NCI-H2227 treated with DMSO at 0.1 percent for 48 hours (cell line): ENCODE measurements at regions not wholly inside any gene's neighbourhood (a gene's known extent, or its start where the extent isn't known, plus 50 kb on each side); places are given as distances from the start of the nearest gene placed in this dataset.

Experiments used
- DNase-seq: peaks from one replicate; lab custom pipeline; 2025; lab: John Stamatoyannopoulos, UW

DNA sequence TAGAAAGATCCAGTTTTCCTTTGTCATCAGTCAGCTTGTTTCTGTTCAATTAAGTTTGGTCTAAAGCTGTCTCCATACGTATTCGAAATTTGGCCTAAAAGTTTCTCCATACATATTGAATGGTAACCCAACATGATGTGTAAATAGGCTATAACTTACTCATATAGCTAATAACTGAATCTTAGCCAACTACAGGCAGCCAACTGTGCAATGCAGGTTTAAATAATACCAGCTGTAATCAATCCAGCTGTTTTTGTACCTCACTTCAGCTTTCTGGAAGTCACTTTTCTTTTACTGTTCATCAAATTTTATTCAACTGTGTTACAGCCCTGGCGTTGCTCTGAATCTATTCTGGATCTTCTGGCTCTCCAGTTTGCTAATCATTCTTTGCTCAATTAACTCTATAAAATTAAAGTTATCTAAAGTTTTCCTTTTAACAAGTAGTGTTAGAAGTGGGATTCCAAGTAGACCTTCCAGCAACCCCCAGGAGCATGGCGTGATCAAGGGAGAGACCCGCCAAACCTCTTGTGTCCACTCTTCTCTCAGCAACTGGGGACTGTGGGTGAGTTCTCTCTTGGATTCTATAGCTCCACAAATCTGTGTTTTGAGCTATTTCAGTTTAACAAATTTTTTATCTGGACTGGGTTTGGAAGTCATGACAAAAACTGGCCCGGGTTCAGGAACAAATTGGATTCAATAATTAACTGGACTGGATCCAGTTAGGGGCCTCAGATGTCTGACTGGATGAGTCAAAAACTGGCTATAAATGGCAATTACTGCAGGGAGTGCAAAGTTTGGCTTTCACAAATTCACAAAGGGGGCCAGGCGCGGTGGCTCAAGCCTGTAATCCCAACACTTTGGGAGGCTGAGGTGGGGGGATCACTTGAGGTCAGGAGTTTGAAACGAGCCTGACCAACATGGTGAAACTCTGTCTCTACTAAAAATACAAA is 329.7 kb upstream of the ST6GAL2 start:
- no peak for DNase-seq

DNA sequence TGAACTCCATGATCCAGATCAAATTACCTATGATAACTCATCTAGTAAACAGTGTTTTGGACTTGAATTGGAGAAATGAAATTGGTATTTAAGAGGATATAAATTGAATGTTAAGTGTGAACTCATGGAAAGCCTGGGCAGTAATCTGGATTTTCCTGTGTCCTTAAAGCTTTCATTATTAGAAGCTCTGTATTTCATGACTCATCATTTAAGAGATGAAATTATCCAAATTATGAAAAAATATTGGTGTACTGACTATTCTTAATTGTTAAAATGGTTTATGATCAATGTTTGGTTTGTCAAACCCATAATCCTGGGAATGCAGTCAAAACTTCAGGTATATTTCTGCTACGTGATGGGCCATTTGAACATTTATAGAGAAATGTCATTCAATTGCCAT is 332.2 kb upstream of the ST6GAL2 start:
- DNase-seq = no peak

DNA sequence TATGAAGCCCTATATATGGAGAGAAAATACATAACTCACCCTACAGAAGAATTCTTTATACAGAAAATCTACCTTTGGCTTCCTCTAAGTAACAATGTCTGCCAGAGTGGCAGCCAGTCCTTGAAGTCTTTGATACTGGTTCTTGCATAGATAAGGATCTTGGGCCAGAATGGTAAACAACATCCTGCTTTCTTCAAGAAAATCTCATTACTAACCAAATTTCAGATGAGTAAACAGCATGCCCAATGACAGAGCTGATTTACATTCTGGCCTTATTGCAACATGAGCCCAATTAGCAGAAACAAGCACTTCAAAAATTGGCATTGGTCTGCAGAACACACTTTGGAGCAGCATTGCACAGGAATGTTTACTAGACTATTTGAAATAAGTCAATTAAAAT is 336.5 kb upstream of the ST6GAL2 start:
- DNase-seq = no peak

DNA sequence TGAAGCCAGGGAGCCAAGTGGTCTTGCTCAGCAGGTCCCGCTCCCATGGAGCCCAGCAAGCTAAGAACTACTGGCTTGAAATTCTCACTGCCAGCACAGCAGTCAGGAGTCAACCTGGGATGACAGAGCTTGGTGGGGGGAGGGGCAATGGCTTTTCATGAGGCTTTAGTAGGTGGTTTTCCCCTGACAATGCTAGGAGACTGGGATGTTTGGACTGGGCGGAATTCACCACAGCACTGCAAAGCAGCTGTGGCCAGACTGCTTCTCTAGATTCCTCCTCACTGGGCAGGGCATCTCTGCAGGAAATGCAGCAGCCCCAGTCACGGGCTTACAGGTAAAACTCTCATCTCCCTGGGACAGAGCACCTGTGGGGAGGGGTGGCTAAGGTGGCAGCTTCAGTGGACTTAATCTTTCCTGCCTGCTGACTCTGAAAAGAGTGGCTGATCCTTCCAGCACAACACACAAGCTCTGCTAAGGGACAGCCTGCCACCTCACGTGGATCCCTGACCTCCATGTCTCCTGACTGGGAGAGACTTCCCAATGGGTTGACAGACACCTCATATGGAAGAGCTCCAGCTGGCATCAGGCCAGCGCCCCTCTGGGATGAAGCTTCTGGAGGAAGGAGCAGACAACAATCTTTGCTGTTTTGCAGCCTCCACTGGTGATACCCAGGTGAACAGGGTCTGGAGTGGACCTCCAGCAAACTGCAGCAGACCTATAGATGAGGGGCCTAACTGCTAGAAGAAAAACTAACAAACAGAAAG is 349.7 kb upstream of the ST6GAL2 start:
- DNase-seq = no peak

DNA sequence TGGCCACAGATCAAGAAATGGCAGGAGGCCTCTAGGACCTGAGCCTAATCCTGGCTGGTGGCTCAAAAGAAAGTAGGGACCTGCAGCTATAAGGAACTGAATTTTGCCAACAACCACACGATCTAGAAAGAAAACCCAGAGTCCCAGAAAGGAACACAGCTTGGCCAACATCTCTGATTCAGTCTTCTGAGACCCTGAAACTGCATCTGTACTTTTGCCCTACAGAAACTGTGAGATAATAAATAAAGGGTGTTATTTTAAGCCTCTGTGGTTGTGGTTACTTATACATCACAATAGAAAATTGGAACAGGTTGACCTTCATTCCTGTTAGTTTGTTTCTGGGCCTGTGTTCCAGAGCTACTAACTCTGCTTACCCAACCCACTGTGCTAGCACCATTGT is 356.8 kb upstream of the ST6GAL2 start:
- DNase-seq = no peak

DNA sequence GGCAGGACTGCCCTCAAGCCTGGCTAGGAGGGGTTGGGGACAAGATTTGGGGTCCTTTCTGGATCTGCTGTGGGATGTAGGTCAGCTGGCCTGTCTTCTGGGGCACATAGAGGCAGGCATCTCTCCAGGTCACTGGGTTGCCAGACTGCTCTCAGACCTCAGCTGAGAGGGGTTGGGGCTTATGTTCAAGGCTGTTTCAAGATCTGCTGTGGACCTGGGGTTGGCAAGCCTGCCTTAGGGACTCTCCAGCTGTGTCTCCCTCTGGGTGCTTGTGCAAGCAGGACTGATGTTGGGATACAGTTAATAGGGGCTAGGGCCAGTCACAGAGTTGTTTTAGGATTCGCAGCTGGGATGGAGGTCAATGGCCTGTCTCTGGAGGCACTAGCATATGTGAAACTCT is 363.0 kb upstream of the ST6GAL2 start:
- DNase-seq = no peak

DNA sequence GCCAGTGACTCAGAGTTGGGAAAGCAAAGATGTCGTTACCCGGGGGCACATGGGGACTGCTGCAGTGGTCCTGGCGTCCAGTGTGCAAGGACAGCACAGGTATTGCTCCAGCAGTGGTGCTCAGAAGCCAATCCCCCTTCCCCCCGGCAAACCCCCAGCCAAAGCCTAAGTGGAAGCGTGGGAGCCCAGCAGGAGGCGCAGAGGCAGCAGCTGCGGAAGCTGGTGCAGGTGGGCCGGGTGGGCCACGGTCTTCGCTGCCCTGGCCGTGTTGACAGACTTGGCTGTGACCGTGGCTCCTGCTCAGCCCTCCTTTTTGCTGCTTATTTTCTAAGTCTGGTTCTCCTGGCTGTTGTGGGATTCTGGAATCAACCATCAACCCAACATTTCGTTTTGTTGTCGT is 369.8 kb upstream of the ST6GAL2 start:
- no peak for DNase-seq

DNA sequence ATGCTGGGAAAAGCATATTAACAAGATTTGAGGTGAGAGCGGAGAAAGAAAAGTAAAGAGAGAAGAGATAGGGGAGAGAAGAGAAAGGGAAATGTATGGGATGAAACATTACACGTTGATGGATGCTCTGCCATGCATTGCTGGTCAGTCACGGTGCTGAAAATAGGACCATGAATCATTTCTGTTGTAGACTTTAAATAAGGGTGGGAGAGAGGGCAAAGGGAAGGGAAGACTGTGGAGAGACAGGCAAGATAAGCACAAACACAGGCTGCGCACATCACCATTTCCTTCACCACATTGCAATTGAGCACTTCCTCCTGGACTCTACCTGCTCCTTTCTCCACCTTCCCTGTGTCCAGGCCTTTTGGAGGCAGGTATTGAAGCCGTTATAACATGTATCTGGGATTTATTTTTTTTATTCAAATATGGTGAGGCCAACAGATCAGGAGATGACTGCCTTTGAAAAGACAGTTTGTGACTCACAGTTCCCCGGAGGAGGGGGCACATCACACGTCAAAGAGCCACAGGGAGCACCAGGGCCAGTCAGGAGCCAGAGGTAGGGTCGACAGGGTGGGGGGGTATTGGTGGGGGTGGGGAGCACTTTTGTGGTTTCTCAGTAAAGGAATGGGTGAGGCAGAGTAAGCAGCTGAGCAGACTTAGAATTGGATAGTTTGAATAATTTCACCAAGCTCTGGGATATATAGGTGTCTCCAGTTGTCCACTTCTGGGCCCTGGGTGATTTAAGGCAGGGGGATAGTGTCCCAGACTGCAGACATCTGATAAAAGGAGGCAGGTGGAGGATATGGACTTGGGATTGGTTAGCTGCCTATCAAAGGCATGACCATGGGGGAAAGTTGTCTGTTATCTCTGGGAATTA is 372.8 kb upstream of the ST6GAL2 start:
- DNase-seq = no peak

DNA sequence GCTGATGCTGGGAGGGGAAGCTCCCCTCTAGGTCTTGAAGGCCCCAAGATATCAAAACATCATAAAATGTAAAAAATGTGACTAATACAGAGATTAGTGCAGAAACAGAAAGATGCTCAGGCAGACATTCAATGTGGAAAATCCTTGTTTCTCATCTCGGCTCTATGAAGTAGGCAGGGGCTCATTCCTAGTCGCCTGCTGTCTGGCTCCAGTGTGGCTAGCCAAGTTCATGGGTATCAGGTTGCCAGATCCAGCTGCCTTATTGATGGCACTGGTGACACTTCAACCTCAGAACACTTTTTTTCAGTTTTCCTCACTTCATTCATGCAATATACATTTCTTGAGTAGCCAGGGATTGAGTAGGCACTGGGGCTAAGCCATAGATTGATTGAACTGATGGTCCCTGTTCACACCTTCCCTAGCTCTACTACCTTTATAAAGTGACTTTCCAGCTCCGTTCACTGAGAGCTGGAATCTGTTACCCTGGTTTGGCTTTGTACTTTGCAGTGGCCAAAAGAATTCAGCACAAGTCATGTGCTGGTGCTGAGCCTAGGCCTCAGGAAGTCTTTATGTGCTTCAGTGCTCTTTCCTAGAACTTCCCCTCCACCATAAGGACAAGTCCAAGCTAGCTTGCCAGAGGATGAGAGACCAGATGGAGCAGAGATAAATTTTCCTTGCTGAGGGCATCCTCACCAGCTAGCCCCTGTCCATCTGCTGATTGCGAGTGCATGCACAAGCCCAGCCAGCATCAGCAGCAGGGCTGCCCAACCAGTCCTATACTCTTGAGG is 373.6 kb upstream of the ST6GAL2 start:
- DNase-seq = no peak

DNA sequence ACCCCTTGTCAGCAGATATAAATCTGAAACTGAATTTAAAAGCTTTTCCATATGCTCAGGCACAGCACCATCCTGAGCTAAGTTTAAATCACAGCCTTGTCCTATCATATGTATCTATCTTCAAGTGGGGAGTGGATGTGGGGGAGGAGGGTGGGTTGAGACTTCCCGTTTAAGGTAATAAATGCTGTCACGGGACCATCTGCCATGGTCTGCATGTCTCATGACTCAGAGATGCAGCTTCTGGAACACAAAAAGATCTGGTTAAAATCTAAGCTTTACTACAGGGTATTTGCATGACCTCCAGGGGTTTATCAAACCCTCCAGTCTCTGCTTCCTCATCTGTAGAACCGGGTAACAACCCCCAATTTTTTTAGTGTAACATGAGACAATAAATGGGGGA is 377.7 kb upstream of the ST6GAL2 start:
- DNase-seq = no peak

DNA sequence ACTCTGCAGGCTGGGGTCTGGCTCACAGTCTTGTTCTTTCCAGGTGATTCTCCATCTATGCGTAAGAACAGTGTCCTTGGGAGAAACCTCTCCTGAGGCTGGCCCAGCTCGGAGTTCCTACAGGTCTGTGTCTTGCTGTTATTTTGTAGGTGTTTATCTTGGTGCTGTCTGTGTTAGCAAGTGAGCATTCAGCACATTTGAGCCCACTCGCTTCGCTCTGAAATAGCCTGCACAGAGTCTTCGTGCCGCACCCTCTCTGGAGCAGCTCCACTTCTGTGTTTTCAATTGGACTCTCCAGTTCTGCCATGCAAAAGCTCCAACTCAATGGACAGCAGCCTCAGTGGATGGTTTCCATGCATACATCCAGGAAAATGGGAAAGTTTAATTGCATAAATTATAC is 378.2 kb upstream of the ST6GAL2 start:
- DNase-seq = no peak

DNA sequence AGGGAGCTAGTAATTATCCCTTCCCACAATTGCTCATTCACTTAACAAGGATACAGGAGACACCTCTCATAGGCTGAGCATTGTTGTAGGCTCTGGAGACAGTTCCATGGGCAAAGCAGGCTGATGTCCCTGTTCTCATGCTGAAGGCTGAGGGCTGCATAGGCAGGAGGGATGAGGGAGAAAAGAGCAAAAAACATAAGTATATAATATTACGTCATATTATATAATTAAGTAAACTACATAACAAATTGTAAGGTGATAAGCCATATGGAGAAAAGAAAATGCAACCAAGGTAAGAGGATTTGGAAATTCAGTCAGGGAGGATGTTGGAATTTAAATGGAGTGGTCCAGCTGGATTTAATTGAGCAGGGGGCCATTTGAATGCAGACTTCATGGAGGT is 380.6 kb upstream of the ST6GAL2 start:
- no peak for DNase-seq

DNA sequence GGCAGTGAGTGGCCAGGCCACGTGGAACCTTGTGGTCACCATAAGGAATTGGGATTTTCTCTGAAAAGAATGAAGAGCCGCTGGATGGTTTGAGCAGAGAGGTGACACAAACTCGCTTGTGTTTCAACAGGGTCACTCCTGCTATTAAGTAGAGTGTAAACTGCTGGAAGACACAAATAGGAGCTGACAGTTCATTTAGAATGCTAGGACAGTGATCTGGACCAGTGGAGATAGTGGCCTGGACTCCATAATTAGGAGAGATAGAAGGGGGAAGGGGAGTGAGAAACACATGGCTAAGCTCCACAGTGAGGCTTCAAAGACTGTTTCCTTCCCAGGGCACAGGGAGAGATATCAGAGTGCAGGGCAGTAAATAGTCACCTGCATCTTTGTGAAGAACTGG is 381.1 kb upstream of the ST6GAL2 start:
- no peak for DNase-seq

DNA sequence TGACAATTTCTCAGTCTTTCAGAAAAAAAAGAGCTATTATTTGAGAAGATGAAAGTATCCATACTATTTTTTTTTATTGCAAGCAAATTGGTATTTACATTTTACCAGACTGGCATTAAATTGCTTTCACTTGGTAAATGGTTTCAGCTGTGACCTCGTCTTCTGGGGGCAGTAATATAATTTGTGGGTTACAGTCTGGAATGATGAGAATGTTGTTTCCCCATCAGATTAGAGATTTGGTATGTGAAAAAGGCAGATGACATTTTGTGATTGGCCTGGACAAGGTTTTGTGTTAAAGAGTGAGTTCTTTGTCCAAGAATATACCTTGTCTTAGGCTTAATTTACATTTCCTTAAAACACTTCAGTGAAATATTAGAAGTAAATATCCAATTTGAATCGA is 390.1 kb upstream of the ST6GAL2 start:
- no peak for DNase-seq

DNA sequence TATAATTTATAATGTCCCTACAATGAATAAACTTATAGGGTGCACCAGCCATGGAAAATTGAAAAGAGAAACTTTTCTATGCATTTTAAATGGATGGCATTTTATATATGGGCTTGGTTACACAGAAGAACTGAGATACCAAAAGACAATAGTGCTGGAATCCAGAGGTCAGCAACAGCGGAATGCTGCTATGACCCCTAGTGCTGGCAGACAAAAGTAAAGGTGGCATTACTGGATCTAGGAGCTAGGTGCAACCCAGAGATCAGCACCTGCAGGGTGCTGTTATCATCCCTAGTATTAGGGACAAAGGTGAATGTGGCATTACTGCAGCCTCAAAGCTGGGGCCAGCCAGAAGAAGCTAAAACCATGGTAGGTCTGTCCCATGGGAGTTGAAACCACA is 392.7 kb upstream of the ST6GAL2 start:
- DNase-seq = no peak

DNA sequence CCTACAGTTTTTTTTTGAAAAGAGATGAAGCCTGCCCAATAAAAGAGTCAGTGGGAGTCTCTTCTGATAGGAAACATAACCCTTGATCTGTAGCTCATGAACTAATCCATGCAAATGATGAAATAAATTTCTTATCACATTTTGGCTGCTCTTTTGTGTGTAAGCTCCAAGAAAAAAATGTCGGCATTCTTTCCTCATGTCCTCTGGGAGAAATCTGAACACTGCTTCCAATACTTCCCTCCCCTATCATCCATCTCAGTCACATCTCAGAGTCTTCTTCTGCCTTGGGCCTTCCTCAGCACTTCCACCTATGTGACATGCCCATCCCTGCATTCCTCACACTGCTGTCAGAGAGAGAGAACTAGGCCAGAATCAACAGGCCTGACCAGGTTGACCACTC is 395.7 kb upstream of the ST6GAL2 start:
- no peak for DNase-seq

DNA sequence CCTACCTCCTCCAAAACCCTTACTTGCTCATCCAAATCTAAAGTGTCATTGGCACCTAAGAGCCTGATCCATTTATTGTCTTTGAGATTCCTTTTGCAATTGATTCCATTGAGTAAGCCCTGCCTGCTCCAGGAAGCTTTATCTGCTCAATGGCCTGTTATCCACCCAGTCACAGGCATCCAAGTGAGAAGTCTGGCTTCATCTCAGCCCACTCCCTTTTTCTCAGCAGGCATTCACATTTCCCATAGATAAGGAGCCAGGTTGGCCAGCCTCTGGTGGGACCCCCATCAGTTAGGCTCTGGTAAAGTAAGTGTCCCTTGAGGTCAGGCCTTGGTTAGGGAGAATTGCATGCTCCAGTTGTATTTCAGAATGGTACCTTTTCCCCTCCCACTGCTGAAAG is 396.2 kb upstream of the ST6GAL2 start:
- no peak for DNase-seq

DNA sequence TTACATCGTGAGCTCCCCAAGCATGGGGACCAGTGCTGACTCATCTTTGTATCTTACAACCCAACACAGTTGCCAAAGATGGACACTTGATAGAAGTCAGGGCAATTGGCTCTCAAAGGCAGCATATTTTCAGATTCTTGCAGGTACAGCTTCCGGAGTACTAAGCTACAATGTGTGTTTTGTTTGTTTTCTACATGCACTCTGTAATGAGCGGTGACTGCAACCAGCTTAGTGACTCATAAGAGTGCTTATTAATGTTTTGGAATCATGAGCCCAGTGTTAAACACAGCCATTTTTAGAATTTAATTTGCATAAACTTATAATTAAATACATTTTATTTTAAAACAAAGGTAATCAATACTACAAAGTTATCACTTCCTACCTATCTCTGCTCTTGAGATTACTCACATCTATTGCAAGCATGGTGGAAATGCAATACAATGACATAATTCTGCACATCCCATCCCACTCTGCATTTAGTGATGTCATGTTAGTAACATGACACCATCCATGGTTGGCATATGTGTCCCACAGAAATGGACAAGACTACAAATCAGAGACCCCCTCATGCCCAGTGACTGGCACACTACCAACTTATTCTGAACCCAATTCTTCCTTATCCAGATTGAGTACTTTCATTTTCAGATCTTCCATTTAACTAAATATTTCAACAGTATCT is 399.8 kb upstream of the ST6GAL2 start:
- no peak for DNase-seq

DNA sequence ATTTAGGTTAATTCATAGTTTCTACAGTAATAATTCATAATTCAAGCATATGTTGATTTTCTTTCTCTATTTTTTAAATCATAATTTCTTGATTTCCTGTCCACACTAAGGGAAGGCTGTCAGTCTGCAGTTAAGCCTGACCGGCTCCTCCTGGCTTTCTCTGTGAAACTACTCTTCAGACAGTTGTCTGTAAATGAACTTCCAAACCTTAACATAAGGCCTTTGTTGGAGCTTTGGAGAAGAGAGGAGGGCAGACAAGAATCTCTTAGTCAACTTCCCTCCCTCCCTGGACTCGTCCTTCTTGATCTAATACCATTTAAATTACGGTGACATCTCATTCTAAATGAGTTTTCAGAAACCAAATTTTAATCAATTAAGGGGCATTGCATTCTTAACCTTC is 404.1 kb upstream of the ST6GAL2 start:
- no peak for DNase-seq

DNA sequence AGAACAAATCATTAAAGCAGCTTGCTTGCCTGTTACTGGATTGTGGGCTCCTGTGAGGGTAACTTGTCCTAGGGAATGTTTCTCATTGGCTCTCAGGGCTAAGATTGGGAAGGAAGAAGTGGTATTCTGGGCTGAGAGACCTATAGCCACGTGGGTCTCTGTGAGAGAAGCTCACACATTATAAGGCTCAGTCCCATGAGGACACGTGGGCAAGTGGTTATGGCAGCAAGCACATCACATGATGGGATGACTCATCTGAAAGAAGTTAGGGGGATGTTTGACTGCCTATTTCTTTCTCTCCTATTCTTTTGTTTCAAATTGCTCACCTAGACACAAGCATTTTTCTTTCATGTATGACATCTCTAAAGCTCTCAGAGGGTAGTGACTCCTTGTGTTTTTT is 418.0 kb upstream of the ST6GAL2 start:
- no peak for DNase-seq

DNA sequence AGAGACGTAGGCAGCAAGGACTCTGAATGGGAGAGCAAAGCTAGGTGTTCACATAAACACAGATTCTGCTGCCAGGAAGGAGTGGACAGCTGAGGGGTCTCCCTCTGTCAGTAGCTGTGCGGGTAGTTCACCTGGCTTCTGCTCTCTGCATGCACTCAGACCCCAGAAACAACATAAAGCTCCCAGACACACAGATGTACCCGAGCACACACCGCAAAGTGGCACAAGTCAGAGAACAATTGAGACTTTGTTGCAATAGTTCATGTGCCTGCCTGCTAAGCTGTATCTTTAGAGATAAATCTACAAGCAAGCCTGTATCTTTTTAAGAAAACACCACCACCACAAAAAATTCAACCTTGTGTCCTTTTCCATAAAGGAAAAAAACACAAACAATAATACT is 420.0 kb upstream of the ST6GAL2 start:
- DNase-seq = no peak
